ENCODE measurements at regions not wholly inside any gene's neighbourhood (a gene's known extent, or its start where the extent isn't known, plus 50 kb on each side); places are given as distances from the start of the nearest gene placed in this dataset. TPM values are rescaled to one million over a fixed set of nuclear protein-coding genes. Genes with fewer than 3 reads are reported as not detected.

DNA sequence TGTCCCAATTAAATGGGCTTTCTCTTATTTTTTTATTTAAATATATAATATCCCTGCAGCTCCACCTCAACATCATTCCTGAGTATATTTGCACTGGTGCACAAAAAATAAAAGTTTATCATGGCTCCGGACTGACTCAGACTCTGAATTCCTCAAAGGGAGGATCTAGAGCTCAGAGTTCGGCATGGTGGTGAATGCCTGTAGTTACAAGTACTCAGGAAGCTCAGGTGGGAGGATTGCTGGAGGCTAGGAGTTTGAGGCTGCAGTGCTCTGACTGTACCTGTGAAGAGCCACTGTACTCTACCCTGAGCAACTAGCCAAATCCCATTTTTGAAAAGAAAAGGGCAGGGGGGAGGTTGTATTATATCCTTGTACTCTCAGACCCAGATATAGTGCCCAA, 52.8 kb upstream of the NRXN1 start:
- no peak overlapping the region for H2AFZ ChIP-seq
- H3F3A ChIP-seq (ENCODE audit: insufficient read depth, low read depth): no peaks in the 10 kb centered on the region
- TF ChIP-seq EZH2 (IDR thresholded peaks at IDR 0.05; ENCODE audit: low read depth): no peak
- TF ChIP-seq, protein P1, sequence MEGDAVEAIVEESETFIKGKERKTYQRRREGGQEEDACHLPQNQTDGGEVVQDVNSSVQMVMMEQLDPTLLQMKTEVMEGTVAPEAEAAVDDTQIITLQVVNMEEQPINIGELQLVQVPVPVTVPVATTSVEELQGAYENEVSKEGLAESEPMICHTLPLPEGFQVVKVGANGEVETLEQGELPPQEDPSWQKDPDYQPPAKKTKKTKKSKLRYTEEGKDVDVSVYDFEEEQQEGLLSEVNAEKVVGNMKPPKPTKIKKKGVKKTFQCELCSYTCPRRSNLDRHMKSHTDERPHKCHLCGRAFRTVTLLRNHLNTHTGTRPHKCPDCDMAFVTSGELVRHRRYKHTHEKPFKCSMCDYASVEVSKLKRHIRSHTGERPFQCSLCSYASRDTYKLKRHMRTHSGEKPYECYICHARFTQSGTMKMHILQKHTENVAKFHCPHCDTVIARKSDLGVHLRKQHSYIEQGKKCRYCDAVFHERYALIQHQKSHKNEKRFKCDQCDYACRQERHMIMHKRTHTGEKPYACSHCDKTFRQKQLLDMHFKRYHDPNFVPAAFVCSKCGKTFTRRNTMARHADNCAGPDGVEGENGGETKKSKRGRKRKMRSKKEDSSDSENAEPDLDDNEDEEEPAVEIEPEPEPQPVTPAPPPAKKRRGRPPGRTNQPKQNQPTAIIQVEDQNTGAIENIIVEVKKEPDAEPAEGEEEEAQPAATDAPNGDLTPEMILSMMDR (conservative IDR thresholded peaks at IDR 0.05): no peak
- no peaks in the 10 kb centered on the region for H3K27me3 ChIP-seq (ENCODE audit: insufficient read depth, low read depth)
- ChIA-PET CTCF (no interaction called here), POLR2A (ENCODE audit: unreplicated experiment) (interaction anchor here (0.7 kb wide), 1 partner anchor 1538 kb away, joined by 7 read pairs; no protein-coding TSS in a partner anchor)
- intact Hi-C loops (cut with micrococcal nuclease; ENCODE audit: unreplicated experiment): no loop called here
- no peak overlapping the region for H3K27ac ChIP-seq
- no peaks in the 10 kb centered on the region for H3K36me3 ChIP-seq (ENCODE audit: low read depth)
- no peaks in the 10 kb centered on the region for H3K4me1 ChIP-seq (replicated peaks; ENCODE audit: insufficient read depth)
- no peaks in the 10 kb centered on the region for H4K20me1 ChIP-seq (ENCODE audit: insufficient read depth)
- no peak for DNase-seq
- H3K4me2 ChIP-seq: no peak overlapping the region
- H3K9me3 ChIP-seq (ENCODE audit: insufficient read depth, low read depth): no peaks in the 10 kb centered on the region
- no peak overlapping the region for H3K4me3 ChIP-seq
- no peaks in the 10 kb centered on the region for H3K79me2 ChIP-seq (ENCODE audit: low read depth)
- no TSS peak for BruUV-seq (replicated peaks)
- H3K9me2 ChIP-seq (ENCODE audit: insufficient read depth): no peaks in the 10 kb centered on the region

Small RNA genes lying in the stretch of these regions (microRNA-seq; reads per million reads assigned to microRNA genes)
- gene MIR4431 (ENCODE audit: borderline number of aligned reads, borderline replicate concordance): not detected

All from PC-9 (cell line).